HG03095 (cell line): ENCODE measurements at regions not wholly inside any gene's neighbourhood (a gene's known extent, or its start where the extent isn't known, plus 50 kb on each side); places are given as distances from the start of the nearest gene placed in this dataset.

Experiments
- ATAC-seq: cut with Tn5 transposase; IDR thresholded peaks from one replicate; pipeline ENCODE4 v1.9.1; 2021; ENCODE audit warnings: moderate library complexity; ENCODE audit not compliant: unreplicated experiment

DNA sequence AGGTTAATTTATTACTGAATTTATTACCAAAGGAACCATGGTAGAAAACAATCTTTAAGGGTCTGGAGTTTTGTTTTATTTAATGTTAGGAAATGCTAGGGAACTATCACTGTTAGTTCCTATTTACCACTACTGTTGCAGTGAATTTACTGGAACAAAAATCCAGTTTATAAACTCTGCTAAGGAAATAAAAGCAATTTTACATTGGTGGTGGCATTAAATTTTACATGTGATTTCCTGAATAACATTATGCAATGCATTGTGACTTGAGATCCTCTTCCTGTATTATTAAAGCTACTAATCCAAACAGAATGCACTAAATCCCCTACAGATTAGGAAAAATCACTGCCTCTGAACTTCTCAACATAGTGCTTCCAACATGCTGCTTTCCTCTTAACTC, 599.5 kb upstream of the PTGER4 start:
- no peak for ATAC-seq

GRCh38 chr5:40078898-40079575, 600.7 kb upstream of the PTGER4 start:
- no peak for ATAC-seq

GRCh38 chr5:40074826-40075225, 604.9 kb upstream of the PTGER4 start:
- no peak for ATAC-seq

GRCh38 chr5:40073927-40074326, 605.8 kb upstream of the PTGER4 start:
- no peak for ATAC-seq

DNA sequence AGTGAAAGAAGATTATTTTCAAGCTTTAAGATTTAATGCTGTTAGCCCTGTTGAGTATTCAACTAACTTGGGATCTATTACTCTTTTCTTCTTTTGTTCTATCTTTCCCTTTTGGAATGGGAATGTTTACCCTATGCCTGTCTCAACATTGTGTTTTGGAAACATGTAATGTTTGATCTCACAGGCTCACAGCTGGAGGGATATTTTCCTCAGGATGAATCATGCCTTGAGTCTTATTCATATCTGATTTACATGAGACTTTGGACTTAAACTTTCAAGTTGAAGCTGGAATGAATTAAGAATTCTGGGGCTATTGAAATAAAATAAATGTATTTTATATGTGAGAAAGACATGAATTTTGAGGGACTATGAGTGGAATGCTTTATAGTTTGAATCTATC, 607.8 kb upstream of the PTGER4 start:
- no peak for ATAC-seq

GRCh38 chr5:40066616-40067015, 613.1 kb upstream of the PTGER4 start:
- ATAC-seq: no peak

DNA sequence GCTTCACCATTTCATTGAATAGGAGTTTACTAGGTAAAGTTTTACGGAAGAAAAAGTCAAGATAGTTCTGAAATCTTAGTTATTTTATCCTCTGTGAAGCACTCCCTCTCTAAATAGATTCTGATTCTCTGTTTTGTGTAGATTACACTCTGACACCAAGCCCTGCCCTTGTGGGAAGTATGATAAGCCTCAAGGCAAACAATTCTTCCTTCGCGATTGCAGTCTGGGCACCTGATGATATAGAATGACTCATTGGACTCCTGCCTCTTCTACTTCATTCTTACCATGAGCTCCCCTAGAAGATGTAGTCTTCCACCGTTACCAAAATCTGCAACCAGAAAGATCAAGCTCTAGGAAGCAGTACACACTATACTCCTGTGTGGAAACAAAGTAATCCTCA, 626.9 kb upstream of the PTGER4 start:
- no peak for ATAC-seq

DNA sequence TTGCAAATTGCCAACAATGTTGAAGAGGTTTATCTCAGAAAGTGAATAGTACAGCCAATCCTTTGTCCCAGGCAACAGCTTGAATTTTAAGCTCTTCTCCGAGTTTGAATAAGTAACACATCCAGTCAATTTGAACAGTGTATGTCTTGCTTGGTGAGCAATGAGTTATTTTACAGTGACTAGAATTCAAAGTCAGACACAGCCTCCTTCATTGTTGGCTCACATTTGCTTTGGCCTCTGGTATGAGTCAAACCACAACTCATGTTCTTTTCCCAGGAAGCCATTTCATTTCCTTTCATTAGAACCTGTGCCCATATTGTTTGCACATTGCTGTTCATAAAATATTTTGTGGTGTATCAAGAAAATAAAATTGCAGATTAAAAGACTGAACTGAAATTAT, 622.0 kb upstream of the DAB2 start:
- ATAC-seq: no peak

GRCh38 chr5:40045429-40045828, 620.6 kb upstream of the DAB2 start:
- no peak for ATAC-seq

DNA sequence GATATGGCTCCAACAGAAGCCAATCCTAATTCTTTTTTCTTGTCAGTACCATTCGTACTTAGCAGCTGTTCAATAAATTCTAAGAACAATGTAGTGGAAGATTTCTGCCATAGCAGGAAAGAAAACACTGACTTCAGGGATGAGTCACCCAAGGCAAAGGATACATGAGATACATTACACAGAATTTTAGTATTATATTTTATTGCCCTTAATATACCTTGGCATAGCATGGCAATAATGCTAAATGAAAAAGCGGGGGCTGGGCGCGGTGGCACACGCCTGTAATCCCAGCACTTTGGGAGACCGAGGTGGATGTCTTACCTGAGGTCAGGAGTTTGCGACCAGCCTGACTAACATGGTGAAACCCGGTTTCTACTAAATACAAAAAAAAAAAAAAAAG, 619.1 kb upstream of the DAB2 start:
- no peak for ATAC-seq

DNA sequence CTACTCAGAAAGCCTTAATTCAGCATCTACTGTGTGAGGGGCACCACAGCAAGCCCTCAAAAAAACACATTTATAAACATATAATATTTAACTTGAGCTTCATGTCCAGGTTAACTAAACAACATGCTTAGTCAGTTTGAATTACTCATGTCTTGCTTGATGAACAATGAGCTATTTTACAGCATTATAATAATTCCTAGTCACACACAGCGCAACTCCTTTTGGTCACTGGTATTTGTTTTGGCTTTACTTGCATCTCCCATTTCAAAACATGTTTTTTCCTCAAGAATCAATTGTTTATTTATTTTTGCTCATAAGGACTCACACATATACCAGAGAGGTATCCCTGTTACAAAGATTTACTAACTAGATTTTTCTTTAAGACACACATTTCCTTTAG, 616.7 kb upstream of the DAB2 start:
- ATAC-seq: no peak

DNA sequence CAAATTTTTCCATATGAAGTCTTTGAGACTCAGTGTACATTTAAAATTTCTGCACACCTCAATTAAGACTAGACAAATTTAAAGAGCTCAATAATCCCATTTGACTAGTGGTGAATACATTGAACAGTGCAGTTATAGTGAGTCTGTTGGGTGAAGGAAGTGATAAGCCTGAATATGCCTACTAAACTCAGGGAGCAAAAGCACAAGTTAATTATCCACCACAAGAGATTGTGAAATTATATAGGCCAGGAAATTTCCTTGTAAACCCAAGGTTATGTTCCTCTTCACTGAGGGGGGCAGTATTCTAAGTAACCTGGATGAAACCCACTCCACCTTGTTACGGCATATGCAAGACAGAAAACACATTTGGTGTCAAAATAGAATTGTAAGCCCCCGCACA, 612.9 kb upstream of the DAB2 start:
- ATAC-seq: no peak

DNA sequence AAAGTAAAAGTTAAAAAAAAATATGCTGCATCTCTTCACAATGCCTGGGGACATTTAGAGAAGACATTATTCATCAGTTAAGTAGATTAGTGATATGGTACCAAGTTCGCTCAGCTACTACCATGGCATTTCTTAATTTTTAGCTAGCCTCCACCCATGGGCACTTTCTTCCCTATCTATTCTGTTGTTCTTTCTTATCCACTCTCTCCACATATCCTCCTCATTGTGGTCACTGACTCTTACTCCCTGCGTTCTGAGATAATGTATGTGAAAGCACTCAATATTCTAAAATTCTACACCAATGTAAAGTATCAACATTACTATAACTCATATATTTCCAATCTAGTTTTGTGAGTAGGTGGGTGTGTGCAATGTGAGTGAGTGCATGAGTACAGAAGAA, 609.7 kb upstream of the DAB2 start:
- no peak for ATAC-seq

DNA sequence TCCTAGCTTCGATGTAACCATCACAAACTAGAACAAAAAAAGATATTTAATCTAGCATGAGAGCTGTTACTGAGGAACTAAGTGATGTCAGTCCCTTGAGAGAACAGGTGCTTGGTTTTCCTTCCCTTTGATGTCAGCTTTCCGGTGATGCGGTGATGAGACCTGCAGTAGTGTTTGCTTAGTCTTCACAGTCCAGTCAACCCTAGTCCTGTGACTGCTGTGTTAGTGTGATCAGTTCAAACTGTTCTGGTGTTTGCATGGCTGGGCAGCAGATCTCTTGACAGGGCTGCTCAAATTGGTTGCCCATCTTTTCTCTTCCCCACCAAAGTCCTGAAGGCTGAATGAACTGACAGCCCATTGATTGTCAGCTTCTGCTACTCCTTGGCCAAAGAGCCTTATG, 608.6 kb upstream of the DAB2 start:
- peak; percentile 98 for ATAC-seq

- ATAC-seq: no peak
Observed at GRCh38 chr5:40033009-40033408, 608.2 kb upstream of the DAB2 start.

GRCh38 chr5:40030661-40031060, 605.9 kb upstream of the DAB2 start:
- ATAC-seq: no peak

GRCh38 chr5:40029711-40030495, 605.1 kb upstream of the DAB2 start:
- ATAC-seq: no peak

DNA sequence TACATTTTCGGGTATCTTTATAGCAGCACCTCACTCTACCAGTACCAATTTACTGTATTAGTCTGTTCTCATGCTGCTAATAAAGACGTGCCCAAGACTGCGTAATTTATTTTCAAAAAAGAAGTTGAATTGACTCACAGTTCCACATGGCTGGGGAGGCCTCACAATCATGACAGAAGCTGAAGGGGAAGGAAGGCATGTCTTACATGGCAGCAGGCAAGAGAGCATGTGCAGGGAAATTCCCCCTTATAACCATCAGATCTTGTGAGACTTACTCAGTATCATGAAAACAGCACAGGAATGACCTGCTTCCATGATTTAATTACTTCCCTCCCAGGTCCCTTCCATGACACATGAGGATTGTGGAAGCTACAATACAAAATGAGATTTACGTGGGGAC, 602.6 kb upstream of the DAB2 start:
- ATAC-seq: no peak

- no peak for ATAC-seq
Observed at GRCh38 chr5:40025586-40025985, 600.8 kb upstream of the DAB2 start.

DNA sequence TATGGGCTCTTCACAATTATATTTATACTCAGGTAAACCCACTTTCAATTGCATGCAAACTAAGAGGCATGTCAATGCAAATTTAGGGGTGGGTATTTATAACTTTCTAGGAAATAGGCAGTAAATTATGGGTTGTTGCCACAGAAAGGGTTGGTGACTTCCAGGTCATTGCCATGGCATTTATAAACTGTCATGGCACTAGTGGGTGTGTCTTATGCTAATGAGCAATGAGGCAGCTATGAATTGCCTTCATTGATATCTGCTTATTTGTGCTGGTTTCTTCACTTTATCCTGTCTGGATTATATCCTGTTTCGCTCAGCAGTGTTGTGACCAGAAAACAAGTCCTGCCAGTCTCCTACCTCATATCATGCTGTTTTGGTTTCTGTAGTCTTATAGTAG, 597.3 kb upstream of the DAB2 start:
- ATAC-seq: no peak

DNA sequence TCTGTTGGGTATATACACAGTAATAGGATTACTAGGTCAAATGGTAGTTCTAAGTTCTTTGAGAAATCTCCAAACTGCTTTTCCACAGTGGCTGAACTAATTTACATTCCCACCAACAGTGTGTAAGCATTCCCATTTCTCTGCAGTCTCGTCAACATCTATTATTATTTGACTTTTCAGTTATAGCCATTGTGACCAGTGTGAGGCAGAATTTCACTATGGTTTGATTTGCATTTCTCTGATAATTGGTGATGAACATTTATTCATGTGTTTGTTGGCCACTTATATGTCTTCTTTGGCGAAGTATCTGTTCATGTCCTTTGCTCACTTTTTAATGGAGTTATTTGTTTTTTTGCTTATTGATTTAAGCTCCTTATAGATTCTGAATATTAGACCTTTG, 596.2 kb upstream of the DAB2 start:
- ATAC-seq: no peak

DNA sequence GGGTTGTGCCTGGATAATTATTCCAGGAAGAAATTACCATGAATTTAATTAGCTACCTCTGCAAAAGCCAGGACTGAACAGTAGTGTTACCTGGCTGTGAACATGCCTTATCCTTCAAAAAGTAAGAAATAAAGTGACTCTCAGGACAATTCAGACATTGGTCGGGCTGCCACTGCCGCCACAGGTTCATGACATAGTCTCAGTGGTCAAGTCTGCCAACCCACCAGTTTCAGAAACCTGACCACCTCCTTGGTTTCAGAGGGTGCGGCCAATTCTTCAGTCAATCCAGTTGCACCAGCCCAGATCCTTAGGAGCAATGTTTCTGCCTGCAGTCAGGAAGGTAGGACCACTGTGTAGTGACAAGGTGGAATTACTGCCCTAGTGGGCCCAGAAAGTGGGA, 593.1 kb upstream of the DAB2 start:
- no peak for ATAC-seq

DNA sequence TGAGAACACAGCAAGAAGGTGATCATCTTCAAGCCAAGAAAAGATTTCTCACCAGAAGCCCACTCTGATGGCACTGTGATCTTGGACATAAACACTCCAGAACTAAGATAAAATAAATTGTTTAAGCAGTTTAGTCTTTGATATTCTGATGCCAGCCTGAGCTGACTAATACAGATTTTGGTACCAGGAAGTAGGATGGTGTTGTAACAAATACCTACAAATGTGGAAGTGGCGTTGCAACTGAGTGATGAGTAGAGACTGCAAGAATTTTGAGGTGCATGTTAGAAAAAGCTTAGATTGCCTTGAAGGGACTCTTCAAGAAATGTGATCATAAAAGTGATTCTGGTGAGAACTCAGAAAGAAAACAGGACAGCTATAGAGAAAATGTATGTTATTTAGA, 592.4 kb upstream of the DAB2 start:
- ATAC-seq: no peak
